ENCODE measurements at regions not wholly inside any gene's neighbourhood (a gene's known extent, or its start where the extent isn't known, plus 50 kb on each side); places are given as distances from the start of the nearest gene placed in this dataset.

GRCh38 chr5:120139039-120139438 lies 325.1 kb upstream of the PRR16 start:
- no peak for TF ChIP-seq CTCF (IDR thresholded peaks at IDR 0.05)
- TF ChIP-seq POLR2A (IDR thresholded peaks at IDR 0.05) = no peak
